H9 (cell line): ENCODE measurements at regions not wholly inside any gene's neighbourhood (a gene's known extent, or its start where the extent isn't known, plus 50 kb on each side); places are given as distances from the start of the nearest gene placed in this dataset.

ENCODE experiments used
- DNase-seq: peaks from one replicate; pipeline ENCODE4 v3.0.0-alpha.2; 2017
- H2AFZ ChIP-seq: one replicate; pipeline ENCODE4 v1.6.1; 2013; ENCODE audit warnings: mild to moderate bottlenecking, low read length, control low read depth, moderate library complexity
- H2AK5ac ChIP-seq: 2 replicates; pipeline ENCODE4 v1.6.1; 2013; ENCODE audit warnings: low read length, control low read depth, mixed read lengths; ENCODE audit not compliant: insufficient read length
- H2BK120ac ChIP-seq: one replicate; pipeline ENCODE4 v1.6.1; 2013; ENCODE audit warnings: low read depth, mild to moderate bottlenecking, low read length, control low read depth, inconsistent platforms; ENCODE audit not compliant: poor library complexity, severe bottlenecking
- H2BK12ac ChIP-seq: 2 replicates; pipeline ENCODE4 v1.6.1; 2013; ENCODE audit warnings: low read length, control low read depth, mixed read lengths, low read depth; ENCODE audit not compliant: insufficient read length
- H2BK15ac ChIP-seq: 2 replicates; pipeline ENCODE4 v1.6.1; 2013; ENCODE audit warnings: low read depth, low read length, control low read depth
- H2BK20ac ChIP-seq: one replicate; pipeline ENCODE4 v1.6.1; 2013; ENCODE audit warnings: low read depth, mild to moderate bottlenecking, low read length, control low read depth, inconsistent platforms; ENCODE audit not compliant: poor library complexity, severe bottlenecking
- H2BK5ac ChIP-seq: 2 replicates; pipeline ENCODE4 v1.6.1; 2013; ENCODE audit warnings: low read length, control low read depth, mixed read lengths; ENCODE audit not compliant: insufficient read length
- H3K14ac ChIP-seq: 2 replicates; pipeline ENCODE4 v1.6.1; 2013; ENCODE audit warnings: low read length, control low read depth; ENCODE audit not compliant: insufficient read depth
- H3K18ac ChIP-seq: 2 replicates; pipeline ENCODE4 v1.6.1; 2013; ENCODE audit warnings: low read depth, mild to moderate bottlenecking, mixed read lengths, low read length, control low read depth; ENCODE audit not compliant: insufficient read length
- H3K23ac ChIP-seq: 2 replicates; pipeline ENCODE4 v1.6.1; 2013; ENCODE audit warnings: low read length, control low read depth, mixed read lengths, low read depth; ENCODE audit not compliant: insufficient read length
- H3K23me2 ChIP-seq: 2 replicates; pipeline ENCODE4 v1.6.1; 2013; ENCODE audit warnings: low read depth, mild to moderate bottlenecking, mixed read lengths, low read length, control low read depth; ENCODE audit not compliant: insufficient read length, poor library complexity, severe bottlenecking
- H3K27ac ChIP-seq: 2 replicates; pipeline ENCODE4 v1.5.1; 2013; ENCODE audit warnings: low read length, control low read depth, mixed read lengths, low read depth; ENCODE audit not compliant: insufficient read length
- H3K27me3 ChIP-seq: 2 replicates; pipeline ENCODE4 v1.6.1; 2013; ENCODE audit warnings: low read length, control low read depth, inconsistent platforms; ENCODE audit not compliant: insufficient read depth
- H3K4ac ChIP-seq: 2 replicates; pipeline ENCODE4 v1.6.1; 2013; ENCODE audit warnings: low read depth, mild to moderate bottlenecking, control low read depth, inconsistent platforms, low read length, moderate library complexity
- H3K4me1 ChIP-seq: 2 replicates; pipeline ENCODE4 v1.6.1; 2013; ENCODE audit warnings: low read length, control low read depth, inconsistent platforms; ENCODE audit not compliant: insufficient read depth
- H3K4me2 ChIP-seq: 2 replicates; pipeline ENCODE4 v1.6.1; 2013; ENCODE audit warnings: low read length, control low read depth, mixed read lengths; ENCODE audit not compliant: insufficient read length, insufficient read depth
- H3K56ac ChIP-seq: 2 replicates; pipeline ENCODE4 v1.6.1; 2013; ENCODE audit warnings: low read depth, mild to moderate bottlenecking, mixed read lengths, low read length, control low read depth; ENCODE audit not compliant: insufficient read length
- H3K79me1 ChIP-seq: 2 replicates; pipeline ENCODE4 v1.6.1; 2013; ENCODE audit warnings: low read depth, mild to moderate bottlenecking, moderate library complexity, low read length, control low read depth, inconsistent platforms; ENCODE audit not compliant: insufficient read depth, poor library complexity, severe bottlenecking
- H3K79me2 ChIP-seq: 2 replicates; pipeline ENCODE4 v1.6.1; 2013; ENCODE audit warnings: low read length, control low read depth, inconsistent platforms; ENCODE audit not compliant: insufficient read depth
- H3K9ac ChIP-seq: 2 replicates; pipeline ENCODE4 v1.6.1; 2013; ENCODE audit warnings: low read length, control low read depth, mixed read lengths; ENCODE audit not compliant: insufficient read length; ENCODE audit errors: extremely low read depth
- H3K9me3 ChIP-seq: one replicate; pipeline ENCODE4 v1.6.1; 2013; ENCODE audit warnings: low read depth, low read length, inconsistent platforms; ENCODE audit not compliant: control insufficient read depth
- H3T11ph ChIP-seq: one replicate; pipeline ENCODE4 v1.6.1; 2013; ENCODE audit warnings: mild to moderate bottlenecking, low read length, control low read depth, inconsistent platforms
- H4K20me1 ChIP-seq: one replicate; pipeline ENCODE4 v1.6.1; 2013; ENCODE audit not compliant: control insufficient read depth, insufficient read length, insufficient read depth
- H4K5ac ChIP-seq: 2 replicates; pipeline ENCODE4 v1.6.1; 2013; ENCODE audit warnings: low read depth, mild to moderate bottlenecking, mixed read lengths, low read length, control low read depth; ENCODE audit not compliant: insufficient read length
- H4K8ac ChIP-seq: replicated peaks from 2 replicates; pipeline ENCODE4 v1.6.1; 2013; ENCODE audit warnings: low read length, control low read depth, mixed read lengths, low read depth; ENCODE audit not compliant: insufficient read length
- H4K91ac ChIP-seq: 2 replicates; pipeline ENCODE4 v1.6.1; 2013; ENCODE audit warnings: low read depth, mild to moderate bottlenecking, moderate library complexity, mixed read lengths, low read length, control low read depth; ENCODE audit not compliant: insufficient read length
- H3K27ac Mint-ChIP-seq, 3 experiments: 2 replicates in 2 of 3; 3 replicates in 1 of 3; pipeline ENCODE4 v1.8.0; 2020 to 2021; ENCODE audit warnings: mixed read lengths in 3 of 3, mild to moderate bottlenecking in 1 of 3, moderate library complexity in 1 of 3
- H3K27me3 Mint-ChIP-seq: 2 replicates; pipeline ENCODE4 v1.8.0; 2021; ENCODE audit warnings: low read depth, mild to moderate bottlenecking, moderate library complexity, mixed read lengths
- H3K36me3 Mint-ChIP-seq, 3 experiments: 2 replicates in 2 of 3; 3 replicates in 1 of 3; pipeline ENCODE4 v1.8.0; 2020 to 2021; ENCODE audit warnings: low read depth in 3 of 3, mixed read lengths in 3 of 3; ENCODE audit not compliant: insufficient read depth in 1 of 3
- H3K4me1 Mint-ChIP-seq, 2 experiments: 2 replicates each; pipeline ENCODE4 v1.8.0; 2020; ENCODE audit warnings: mixed read lengths in 2 of 2
- H3K4me3 Mint-ChIP-seq, 2 experiments: 2 replicates in 1 of 2; 3 replicates in 1 of 2; pipeline ENCODE4 v1.8.0; 2020 to 2021; ENCODE audit warnings: mild to moderate bottlenecking in 2 of 2, mixed read lengths in 2 of 2, moderate library complexity in 1 of 2
- H3K9me3 Mint-ChIP-seq, 2 experiments: 2 replicates in 1 of 2; 3 replicates in 1 of 2; pipeline ENCODE4 v1.8.0; 2020; ENCODE audit warnings: mild to moderate bottlenecking in 2 of 2, mixed read lengths in 2 of 2, moderate library complexity in 1 of 2
- WGBS: extraction: QIAGEN DNeasy Blood & Tissue Kit; methylation state at CpG from one replicate; pipeline ENCODE4 v1.1.7; 2013; ENCODE audit warnings: missing lambda C conversion rate, low lambda C conversion rate, mixed read lengths; ENCODE audit not compliant: insufficient read length; ENCODE audit errors: extremely low coverage; 5-methylcytosine and 5-hydroxymethylcytosine counted together
- TF ChIP-seq, protein P1 (sequence below): fragments of 200-600 bp; sonication (generic); conservative IDR thresholded peaks from 3 replicates; pipeline ENCODE4 v1.8.0; 2021; ENCODE audit warnings: antibody characterized with exemption, mild to moderate bottlenecking

DNA sequence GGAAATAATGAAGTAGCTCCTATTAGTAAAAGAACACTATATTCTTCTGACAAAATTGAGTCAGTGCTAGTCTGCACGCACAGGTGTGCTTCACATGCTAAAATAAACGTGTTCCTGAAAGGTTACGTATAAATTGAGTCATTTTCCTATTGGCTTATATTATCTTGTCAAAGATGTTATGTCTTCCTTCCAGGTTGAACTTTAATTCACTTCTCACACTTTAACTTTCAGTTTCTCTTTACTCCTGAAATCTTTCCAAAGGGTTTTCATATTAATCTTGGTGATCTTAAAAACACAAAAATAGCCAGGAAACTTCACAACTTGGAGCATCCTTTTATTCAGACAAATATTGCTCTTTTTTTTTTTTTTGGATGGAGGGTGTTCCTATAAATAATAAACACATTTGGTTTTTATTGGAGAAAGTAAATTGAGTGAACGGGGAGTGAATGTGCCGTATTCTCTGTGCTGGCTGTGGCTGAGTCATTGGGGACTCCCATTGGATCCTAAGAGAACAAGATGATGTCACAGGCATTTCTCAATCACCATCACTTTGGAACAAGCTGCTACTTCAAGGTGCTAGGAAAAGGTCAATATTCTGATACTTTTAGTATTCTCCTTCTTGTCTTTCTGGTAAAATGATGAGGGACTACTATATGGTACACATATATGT is 150.2 kb upstream of the SPATS2L start:
- Histone ChIP-seq H2AK5ac (no peak overlapping the region), H3K79me1 (no peaks in the 10 kb centered on the region), H2AFZ (no peak overlapping the region), H2BK12ac (no peak overlapping the region), H3K27me3 (no peaks in the 10 kb centered on the region), H3T11ph (no peak overlapping the region), H3K56ac (no peak overlapping the region), H3K79me2 (no peaks in the 10 kb centered on the region), H4K91ac (no peak overlapping the region), H3K18ac (no peak overlapping the region), H3K23me2 (no peaks in the 10 kb centered on the region), H4K8ac (no peak overlapping the region), H3K4ac (no peak overlapping the region), H3K27ac (no peak overlapping the region), H3K23ac (no peak overlapping the region), H3K9ac (no peak overlapping the region), H3K9me3 (peaks cover 19% of the 10 kb centered on the region), H2BK15ac (no peak overlapping the region), H3K4me1 (peaks cover 11% of the 10 kb centered on the region; the same call in 1 of the 2 replicates), H3K14ac (no peak overlapping the region), H2BK5ac (no peak overlapping the region), H2BK20ac (no peak overlapping the region), H2BK120ac (no peak overlapping the region), H3K4me2 (no peak overlapping the region), H4K5ac (no peak overlapping the region), H4K20me1 (no peaks in the 10 kb centered on the region)
- Mint-ChIP-seq H3K9me3 (peaks cover 17 to 27% of the 10 kb centered on the region in 2 experiments), H3K27me3 (peaks cover 6% of the 10 kb centered on the region), H3K4me3 (no peak overlapping the region), H3K36me3 (peaks cover 16 to 23% (median 21%) of the 10 kb centered on the region in 3 experiments), H3K27ac (no peak overlapping the region), H3K4me1 (peaks cover 14 to 29% of the 10 kb centered on the region in 2 experiments)
- WGBS, result no CpG with 5 or more reads among the region's 5 CpGs
- DNase-seq, result no peak
- TF ChIP-seq, protein P1, sequence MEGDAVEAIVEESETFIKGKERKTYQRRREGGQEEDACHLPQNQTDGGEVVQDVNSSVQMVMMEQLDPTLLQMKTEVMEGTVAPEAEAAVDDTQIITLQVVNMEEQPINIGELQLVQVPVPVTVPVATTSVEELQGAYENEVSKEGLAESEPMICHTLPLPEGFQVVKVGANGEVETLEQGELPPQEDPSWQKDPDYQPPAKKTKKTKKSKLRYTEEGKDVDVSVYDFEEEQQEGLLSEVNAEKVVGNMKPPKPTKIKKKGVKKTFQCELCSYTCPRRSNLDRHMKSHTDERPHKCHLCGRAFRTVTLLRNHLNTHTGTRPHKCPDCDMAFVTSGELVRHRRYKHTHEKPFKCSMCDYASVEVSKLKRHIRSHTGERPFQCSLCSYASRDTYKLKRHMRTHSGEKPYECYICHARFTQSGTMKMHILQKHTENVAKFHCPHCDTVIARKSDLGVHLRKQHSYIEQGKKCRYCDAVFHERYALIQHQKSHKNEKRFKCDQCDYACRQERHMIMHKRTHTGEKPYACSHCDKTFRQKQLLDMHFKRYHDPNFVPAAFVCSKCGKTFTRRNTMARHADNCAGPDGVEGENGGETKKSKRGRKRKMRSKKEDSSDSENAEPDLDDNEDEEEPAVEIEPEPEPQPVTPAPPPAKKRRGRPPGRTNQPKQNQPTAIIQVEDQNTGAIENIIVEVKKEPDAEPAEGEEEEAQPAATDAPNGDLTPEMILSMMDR, result no peak
